Brain microvascular endothelial cell (primary cell): ENCODE measurements at regions not wholly inside any gene's neighbourhood (a gene's known extent, or its start where the extent isn't known, plus 50 kb on each side); places are given as distances from the start of the nearest gene placed in this dataset.

Experiments
- DNase-seq: peaks from one replicate; pipeline ENCODE4 v3.0.0-alpha.2; 2020
- H3K27ac ChIP-seq: fragments of 250-450 bp; sonication (Bioruptor Pico); 2 replicates; pipeline ENCODE4 v1.5.1; 2020; ENCODE audit warnings: mild to moderate bottlenecking, moderate library complexity
- H3K27me3 ChIP-seq: fragments of 250-450 bp; sonication (Bioruptor Pico); replicated peaks from 2 replicates; pipeline ENCODE4 v1.5.1; 2020; ENCODE audit warnings: mild to moderate bottlenecking
- H3K36me3 ChIP-seq: fragments of 250-450 bp; sonication (Bioruptor Pico); replicated peaks from 2 replicates; pipeline ENCODE4 v1.5.1; 2020; ENCODE audit warnings: mild to moderate bottlenecking
- H3K4me3 ChIP-seq: 2 replicates; pipeline ENCODE4 v1.5.1; 2011; ENCODE audit warnings: low read depth, mild to moderate bottlenecking, control low read depth, low read length, moderate library complexity
- CTCF ChIP-seq: IDR thresholded peaks from 2 replicates; pipeline ENCODE4 v1.5.1; 2011; ENCODE audit warnings: low read depth, mild to moderate bottlenecking, moderate library complexity, low read length, control low read depth, inconsistent platforms; ENCODE audit errors: missing control alignments
- in situ Hi-C: cut with HindIII; loops from 2 replicates; pipeline ENCODE4 v1.10.0; 2017; ENCODE audit warnings: low sequenced_read_pairs, low pct_ligation_motif_present

- Histone ChIP-seq H3K27me3 (no peaks in the 10 kb centered on the region), H3K27ac (no peak overlapping the region), H3K4me3 (no peak overlapping the region), H3K36me3 (no peaks in the 10 kb centered on the region)
- in situ Hi-C loops: no loop called here
- DNase-seq: no peak
- TF ChIP-seq CTCF: no peak
Observed at GRCh38 chr2:67719351-67719750, 322.2 kb downstream of the ETAA1 start.

- no peak for TF ChIP-seq CTCF
- Histone ChIP-seq H3K36me3 (no peaks in the 10 kb centered on the region), H3K27me3 (no peaks in the 10 kb centered on the region), H3K27ac (no peak overlapping the region), H3K4me3 (no peak overlapping the region)
- in situ Hi-C loops: no loop called here
- no peak for DNase-seq
Observed at GRCh38 chr2:67721516-67721915, 324.4 kb downstream of the ETAA1 start.

- TF ChIP-seq CTCF: no peak
- Histone ChIP-seq H3K36me3 (no peaks in the 10 kb centered on the region), H3K27ac (no peak overlapping the region), H3K27me3 (no peaks in the 10 kb centered on the region), H3K4me3 (no peak overlapping the region)
- in situ Hi-C loops: no loop called here
- no peak for DNase-seq
Observed at GRCh38 chr2:67724261-67724660, 327.1 kb downstream of the ETAA1 start.

GRCh38 chr2:67725731-67726130 lies 328.6 kb downstream of the ETAA1 start:
- no peak overlapping the region for H3K27ac ChIP-seq
- no peaks in the 10 kb centered on the region for H3K36me3 ChIP-seq
- H3K4me3 ChIP-seq: no peak overlapping the region
- in situ Hi-C loops: no loop called here
- H3K27me3 ChIP-seq: no peaks in the 10 kb centered on the region
- no peak for DNase-seq
- TF ChIP-seq CTCF: no peak

GRCh38 chr2:67726416-67726815 lies 329.3 kb downstream of the ETAA1 start:
- Histone ChIP-seq H3K4me3 (no peak overlapping the region), H3K27ac (no peak overlapping the region), H3K36me3 (no peaks in the 10 kb centered on the region), H3K27me3 (no peaks in the 10 kb centered on the region)
- no peak for TF ChIP-seq CTCF
- DNase-seq: no peak
- in situ Hi-C loops: no loop called here

- DNase-seq: no peak
- Histone ChIP-seq H3K27ac (no peak overlapping the region), H3K4me3 (no peak overlapping the region), H3K36me3 (no peaks in the 10 kb centered on the region), H3K27me3 (no peaks in the 10 kb centered on the region)
- in situ Hi-C loops: no loop called here
- no peak for TF ChIP-seq CTCF
Observed at GRCh38 chr2:67727131-67727530, 330.0 kb downstream of the ETAA1 start.
